Sigmoid colon (tissue), 4 donors: ENCODE measurements at regions not wholly inside any gene's neighbourhood (a gene's known extent, or its start where the extent isn't known, plus 50 kb on each side); places are given as distances from the start of the nearest gene placed in this dataset.
"Not testable (repeated sequence)": the region's sequence is repeated elsewhere in the genome, so short reads cannot be mapped to it uniquely, and the experiment has no call there.

Experiments
- CTCF ChIP-seq, 4 experiments: fragments of 450-650 bp in 3 of 4; fragments of 200-600 bp in 1 of 4; IDR thresholded peaks; one replicate each; pipeline ENCODE4 v1.5.1; 2016 to 2019; ENCODE audit warnings: antibody characterized with exemption in 4 of 4, mild to moderate bottlenecking in 3 of 4, moderate library complexity in 2 of 4
- EP300 ChIP-seq, 4 donors: sonication (generic); formaldehyde crosslinking; IDR thresholded peaks; one replicate each; pipeline ENCODE4 v1.6.1; 2017; ENCODE audit warnings: antibody characterized with exemption in 4 of 4
- POLR2A ChIP-seq, 2 donors: fragments of 450-650 bp; IDR thresholded peaks; one replicate each; pipeline ENCODE4 v1.6.1; 2016; ENCODE audit warnings: antibody characterized with exemption in 2 of 2, mild to moderate bottlenecking in 2 of 2, moderate library complexity in 2 of 2
- POLR2AphosphoS5 ChIP-seq, 4 donors: sonication (generic); formaldehyde crosslinking; IDR thresholded peaks; one replicate each; pipeline ENCODE4 v1.6.1; 2017; ENCODE audit warnings: antibody characterized with exemption in 4 of 4

- TF ChIP-seq CTCF, EP300, POLR2A, POLR2AphosphoS5 (IDR thresholded peaks at IDR 0.05): not testable (repeated sequence)
Observed at GRCh38 chr3:127076166-127076992, 93.5 kb downstream of the PLXNA1 start.
